Right lobe of liver (tissue), 6 donors: ENCODE measurements at regions not wholly inside any gene's neighbourhood (a gene's known extent, or its start where the extent isn't known, plus 50 kb on each side); places are given as distances from the start of the nearest gene placed in this dataset.

Experiments
- ATAC-seq, 4 donors: fragments of 200-7000 bp; cut with Tn5 transposase; one replicate each; pipeline ENCODE4 v1.9.1; 2020; ENCODE audit warnings: mild to moderate bottlenecking in 4 of 4, moderate library complexity in 4 of 4
- DNase-seq, 3 donors: peaks; one replicate each; pipeline ENCODE4 v3.0.0-alpha.2; 2020
- H3K27ac ChIP-seq, 3 donors: fragments of 200-600 bp; one replicate each; pipeline ENCODE4 v1.8.0; 2022
- H3K27me3 ChIP-seq, 2 donors: fragments of 200-600 bp; one replicate each; pipeline ENCODE4 v1.8.0; 2022
- H3K36me3 ChIP-seq, 4 donors: fragments of 200-600 bp; sonication (generic) in 1 of 4; one replicate each; pipeline versions ENCODE4 v1.5.1 to v1.8.0; 2017 to 2022; ENCODE audit warnings: control low read depth in 1 of 4
- H3K4me1 ChIP-seq, 4 donors: fragments of 200-600 bp; sonication (generic) in 1 of 4; one replicate each; pipeline versions ENCODE4 v1.5.1 to v1.8.0; 2017 to 2022; ENCODE audit warnings: control low read depth in 1 of 4
- H3K4me3 ChIP-seq, 3 donors: fragments of 200-600 bp; one replicate each; pipeline ENCODE4 v1.8.0; 2022
- H3K9me3 ChIP-seq, 4 donors: fragments of 200-600 bp; sonication (generic) in 1 of 4; one replicate each; pipeline versions ENCODE4 v1.5.1 to v1.8.0; 2017 to 2022; ENCODE audit warnings: control low read depth in 1 of 4
- CTCF ChIP-seq, 4 donors: fragments of 200-600 bp in 3 of 4; fragments of 450-650 bp in 1 of 4; IDR thresholded peaks; one replicate each; pipeline versions ENCODE4 v1.5.1 to v1.8.0; 2016 to 2022; ENCODE audit warnings: antibody characterized with exemption in 4 of 4, mild to moderate bottlenecking in 2 of 4
- POLR2A ChIP-seq: fragments of 450-650 bp; IDR thresholded peaks from one replicate; pipeline ENCODE4 v1.6.1; 2017; ENCODE audit warnings: antibody characterized with exemption, mild to moderate bottlenecking
- WGBS: methylation state at CpG from one replicate; pipeline ENCODE4 v1.1.6; 2018; ENCODE audit warnings: low coverage, low lambda C conversion rate; ENCODE audit not compliant: insufficient coverage; ENCODE audit errors: missing lambda C conversion rate; 5-methylcytosine and 5-hydroxymethylcytosine counted together
- intact Hi-C, 2 donors: fragments of 100-400 bp; cut with DNase I; formaldehyde crosslinking; loops; one replicate each; pipeline versions ENCODE4 v1.11.2 to v1.14.1; 2022
- donor health status: DM: no; HTN: yes; CAD: no.
- donor health status: DM: no; HTN: no; CAD: no.
- donor health status: DM: no; HTN: no; CAD: no.
- donor health status: DM: no; HTN: yes; CAD: no.
- donor health status: DM: no; HTN: yes; CAD: no.

GRCh38 chr4:162894387-162894786 lies 272.3 kb downstream of the NAF1 start:
- H3K27ac ChIP-seq, result no peak overlapping the region
- intact Hi-C loops, result no loop called here
- no peak for TF ChIP-seq CTCF (IDR thresholded peaks at IDR 0.05)
- TF ChIP-seq POLR2A, result no peak
- H3K4me3 ChIP-seq, result no peak overlapping the region
- ATAC-seq (no peak), DNase-seq (no peak)
- WGBS, result 43% methylated on average over 3 of the region's 3 CpGs
- no peaks in the 10 kb centered on the region for H3K9me3 ChIP-seq
- H3K27me3 ChIP-seq, result no peaks in the 10 kb centered on the region
- H3K36me3 ChIP-seq, result no peaks in the 10 kb centered on the region
- no peaks in the 10 kb centered on the region for H3K4me1 ChIP-seq

- H3K9me3 ChIP-seq, result no peaks in the 10 kb centered on the region
- WGBS, result 42% methylated on average over 3 of the region's 3 CpGs
- no peak overlapping the region for H3K4me3 ChIP-seq
- ATAC-seq, result no peak
- no peaks in the 10 kb centered on the region for H3K27me3 ChIP-seq
- no peak for DNase-seq
- no peaks in the 10 kb centered on the region for H3K4me1 ChIP-seq
- TF ChIP-seq POLR2A, result no peak
- TF ChIP-seq CTCF (IDR thresholded peaks at IDR 0.05), result no peak
- intact Hi-C loops, result no loop called here
- H3K36me3 ChIP-seq, result no peaks in the 10 kb centered on the region
- no peak overlapping the region for H3K27ac ChIP-seq
Observed at GRCh38 chr4:162891788-162892707, 274.6 kb downstream of the NAF1 start.

DNA sequence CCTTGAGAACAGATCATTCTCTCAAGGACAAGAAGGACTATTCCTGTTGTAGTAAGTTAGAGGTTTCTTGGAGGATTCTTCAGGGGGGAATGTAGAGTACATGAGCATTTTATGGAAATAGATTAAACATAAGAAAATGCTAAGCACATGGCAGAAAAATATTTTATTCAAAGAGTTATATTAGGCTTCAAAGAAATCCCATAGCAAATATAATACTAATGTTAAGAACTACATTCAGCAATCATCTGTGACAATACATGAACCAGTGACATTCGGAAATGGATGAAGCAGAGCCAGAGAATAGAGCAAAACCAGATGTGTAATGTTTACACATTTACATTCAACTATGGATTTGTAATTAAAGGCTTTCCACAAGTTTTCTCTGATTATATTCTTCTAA lies 288.6 kb downstream of the NAF1 start:
- Histone ChIP-seq H3K4me3 (no peak overlapping the region), H3K9me3 (no peaks in the 10 kb centered on the region), H3K27ac (no peak overlapping the region), H3K27me3 (no peaks in the 10 kb centered on the region), H3K36me3 (no peaks in the 10 kb centered on the region), H3K4me1 (no peaks in the 10 kb centered on the region)
- intact Hi-C loops, result no loop called here
- DNase-seq, result no peak
- TF ChIP-seq CTCF (IDR thresholded peaks at IDR 0.05) (no peak), POLR2A (no peak)
- ATAC-seq, result no peak
- 61% methylated on average over 1 of the region's 1 CpG for WGBS

GRCh38 chr4:162874748-162875147 lies 291.9 kb downstream of the NAF1 start:
- H3K27me3 ChIP-seq, result no peaks in the 10 kb centered on the region
- H3K9me3 ChIP-seq, result no peaks in the 10 kb centered on the region
- no peak for DNase-seq
- no peaks in the 10 kb centered on the region for H3K36me3 ChIP-seq
- intact Hi-C loops, result no loop called here
- TF ChIP-seq POLR2A, result no peak
- ATAC-seq, result no peak
- WGBS, result 48% methylated on average over 2 of the region's 2 CpGs
- H3K27ac ChIP-seq, result no peak overlapping the region
- no peak overlapping the region for H3K4me3 ChIP-seq
- no peaks in the 10 kb centered on the region for H3K4me1 ChIP-seq

DNA sequence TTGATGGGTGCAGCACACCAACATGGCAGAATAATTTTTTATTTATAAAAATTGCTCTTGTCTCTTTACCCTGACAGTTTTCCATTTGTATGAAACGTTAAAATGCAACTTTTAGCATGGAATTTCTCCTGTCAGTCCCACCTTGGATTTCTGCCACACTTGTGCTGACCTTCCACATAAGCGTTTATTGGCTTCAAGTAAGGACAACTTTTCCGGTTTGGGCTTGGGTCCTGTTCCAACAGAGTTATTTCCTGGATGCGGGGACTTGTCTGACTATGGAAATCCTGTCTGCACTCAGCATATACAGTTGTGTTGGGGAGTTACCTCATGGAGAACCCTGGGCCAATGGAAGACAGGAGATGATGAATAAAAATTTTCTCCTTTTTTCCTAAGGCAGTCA lies 294.7 kb downstream of the NAF1 start:
- Histone ChIP-seq H3K36me3 (no peaks in the 10 kb centered on the region), H3K4me3 (no peak overlapping the region), H3K27me3 (no peaks in the 10 kb centered on the region), H3K4me1 (no peaks in the 10 kb centered on the region), H3K9me3 (no peaks in the 10 kb centered on the region), H3K27ac (no peak overlapping the region)
- DNase-seq, result no peak
- no peak for ATAC-seq
- intact Hi-C loops, result no loop called here
- WGBS, result 42% methylated on average over 4 of the region's 4 CpGs
- TF ChIP-seq POLR2A (no peak), CTCF (IDR thresholded peaks at IDR 0.05) (no peak)
